HG03442 (cell line): ENCODE measurements at regions not wholly inside any gene's neighbourhood (a gene's known extent, or its start where the extent isn't known, plus 50 kb on each side); places are given as distances from the start of the nearest gene placed in this dataset.

Experiments used
- ATAC-seq: cut with Tn5 transposase; IDR thresholded peaks from one replicate; pipeline ENCODE4 v1.9.1; 2021; ENCODE audit warnings: mild to moderate bottlenecking, moderate library complexity; ENCODE audit not compliant: unreplicated experiment

GRCh38 chr11:80054582-80055165 lies 613.8 kb upstream of the TENM4 start:
- ATAC-seq, result no peak

DNA sequence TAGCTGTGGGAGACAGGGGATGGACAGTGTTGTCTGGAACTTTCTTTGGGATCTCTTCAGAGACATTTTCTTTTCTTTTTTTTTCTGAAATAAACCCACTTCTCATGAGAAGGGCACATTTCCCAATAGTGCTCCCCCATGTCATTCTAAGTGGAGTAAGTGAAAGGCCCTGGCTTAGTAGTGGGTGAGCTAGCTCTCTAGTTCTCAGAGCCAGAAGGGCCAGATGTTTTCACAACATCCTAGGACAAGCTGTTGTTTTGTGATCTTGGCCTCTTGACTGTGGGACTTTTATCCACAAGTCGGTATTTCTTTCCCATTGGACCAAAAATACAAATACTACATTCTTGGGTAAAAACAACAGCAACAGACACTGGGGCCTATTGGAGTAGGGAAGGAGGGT lies 607.7 kb upstream of the TENM4 start:
- no peak for ATAC-seq

- ATAC-seq, result no peak
Measured at GRCh38 chr11:80041136-80042000, 600.5 kb upstream of the TENM4 start.

DNA sequence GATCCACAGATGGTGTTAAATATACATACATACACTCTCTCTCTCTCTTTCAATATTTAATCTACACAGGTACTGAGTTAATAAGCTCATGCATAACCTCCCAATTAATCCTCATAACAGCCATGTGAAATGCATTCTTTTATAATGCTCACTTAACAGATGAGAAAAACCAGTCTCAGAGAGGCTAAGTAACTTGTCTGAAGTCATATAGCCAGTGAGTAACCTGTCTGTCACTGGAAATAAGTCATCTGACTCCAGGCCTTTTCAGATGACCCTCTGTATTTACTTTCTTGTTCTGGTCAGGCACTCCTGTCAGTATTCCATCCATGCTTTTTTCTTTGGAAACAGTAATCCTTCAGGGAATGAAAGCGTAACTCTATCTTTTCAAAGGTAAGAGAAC lies 594.0 kb upstream of the TENM4 start:
- no peak for ATAC-seq

DNA sequence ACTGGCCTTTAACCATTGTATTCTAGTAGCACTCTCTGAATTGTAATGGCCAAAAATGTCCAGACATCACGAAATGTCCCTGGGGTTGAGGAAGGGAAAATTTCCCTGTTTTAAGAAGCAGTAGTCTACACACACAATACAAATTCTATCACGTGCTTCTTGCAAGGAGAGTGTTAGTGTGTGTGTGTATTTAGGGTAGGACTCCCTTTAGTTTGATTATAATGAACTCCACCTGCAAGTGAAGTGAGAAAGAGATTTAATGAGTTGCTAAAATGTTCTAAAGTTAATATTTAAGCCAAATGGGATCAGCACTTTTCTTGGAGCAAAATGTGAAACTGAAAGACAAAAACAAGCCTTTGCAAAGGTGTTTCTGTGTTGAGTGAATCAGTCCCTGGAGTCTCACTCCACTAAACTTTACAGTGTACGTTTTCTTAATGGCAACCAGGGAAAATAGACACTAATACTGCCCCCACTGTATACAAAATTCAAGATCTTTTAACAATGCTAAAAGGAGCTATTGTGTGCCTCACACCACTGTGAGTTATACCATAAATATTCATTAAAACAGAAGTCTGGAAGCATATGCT lies 590.3 kb upstream of the TENM4 start:
- ATAC-seq, result no peak

GRCh38 chr11:80028998-80029397 lies 588.2 kb upstream of the TENM4 start:
- no peak for ATAC-seq

DNA sequence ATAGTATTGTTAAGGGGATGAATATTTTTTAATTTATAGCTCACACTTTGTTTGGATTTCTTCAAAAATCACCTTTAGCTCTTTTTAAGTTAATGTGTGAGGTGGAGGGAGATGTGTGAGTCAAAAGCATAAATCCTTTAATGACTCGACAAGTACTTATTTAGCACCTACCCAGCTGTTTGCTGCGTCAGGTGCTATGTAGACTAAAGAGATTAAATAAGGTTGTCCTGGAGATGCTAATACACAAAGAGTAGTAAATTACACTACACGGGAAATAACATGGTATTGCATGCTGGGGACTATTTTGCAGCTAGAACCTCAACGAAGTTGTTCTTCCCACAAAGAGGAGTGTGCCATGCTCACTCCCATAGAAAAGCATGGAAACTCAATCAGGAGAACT lies 583.3 kb upstream of the TENM4 start:
- ATAC-seq, result no peak

DNA sequence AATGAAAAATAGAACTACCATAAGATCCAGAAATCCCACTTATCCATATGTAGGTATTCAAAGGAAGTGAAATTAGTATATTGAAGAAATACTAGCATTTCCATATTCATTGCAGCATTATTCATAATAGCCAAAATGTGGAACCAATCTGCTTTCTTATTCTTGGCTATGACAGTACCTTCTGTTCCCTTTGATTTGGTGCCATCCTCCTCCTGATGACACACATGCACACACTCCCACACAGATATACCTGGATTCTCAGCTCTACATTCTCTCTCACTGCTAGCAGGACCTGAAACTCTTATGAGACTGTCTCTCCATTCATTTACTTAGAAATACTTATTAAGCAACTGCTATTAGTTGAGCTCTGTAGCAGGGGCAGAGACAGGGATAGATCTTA lies 582.6 kb upstream of the TENM4 start:
- ATAC-seq, result no peak

DNA sequence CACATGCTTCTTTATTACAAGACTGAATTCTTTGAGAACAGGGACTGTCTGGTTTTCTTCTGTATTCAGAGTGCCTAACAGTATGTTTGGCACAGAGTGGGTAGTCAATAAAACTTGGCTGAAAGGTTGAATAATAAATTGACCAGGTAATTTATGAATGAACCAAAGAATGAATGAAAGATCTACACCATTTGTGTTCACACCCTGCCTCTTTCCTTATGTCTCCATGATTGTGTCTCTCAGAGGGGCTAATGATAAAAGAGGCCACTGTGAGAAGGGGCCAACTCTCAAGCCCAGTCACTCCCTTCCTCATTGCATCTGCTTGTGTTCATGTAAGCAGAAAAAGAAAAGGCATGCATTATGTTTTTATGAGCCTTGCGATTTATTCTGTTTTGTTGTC lies 569.7 kb upstream of the TENM4 start:
- no peak for ATAC-seq

- no peak for ATAC-seq
Measured at GRCh38 chr11:80009081-80009480, 568.3 kb upstream of the TENM4 start.

DNA sequence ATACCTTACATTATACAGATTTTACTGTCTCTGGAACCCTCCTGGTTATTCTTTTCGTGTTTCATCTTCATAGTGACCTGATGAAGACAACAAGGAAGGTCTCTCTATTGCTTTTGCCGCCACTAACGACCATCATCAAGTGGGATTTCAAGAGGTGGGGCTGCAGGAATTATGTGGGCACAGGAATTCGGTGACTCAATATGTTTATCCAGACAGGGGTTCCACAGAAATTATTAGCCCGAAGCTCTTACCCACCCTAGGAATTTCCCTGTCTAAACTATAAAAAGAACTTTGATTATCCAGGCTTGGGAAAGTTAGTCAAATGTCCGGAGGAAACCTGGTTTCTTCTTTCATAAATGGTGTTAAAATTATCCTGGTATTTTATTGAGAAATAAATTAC lies 566.8 kb upstream of the TENM4 start:
- ATAC-seq, result no peak

- no peak for ATAC-seq
Measured at GRCh38 chr11:79990141-79990540, 549.3 kb upstream of the TENM4 start.

DNA sequence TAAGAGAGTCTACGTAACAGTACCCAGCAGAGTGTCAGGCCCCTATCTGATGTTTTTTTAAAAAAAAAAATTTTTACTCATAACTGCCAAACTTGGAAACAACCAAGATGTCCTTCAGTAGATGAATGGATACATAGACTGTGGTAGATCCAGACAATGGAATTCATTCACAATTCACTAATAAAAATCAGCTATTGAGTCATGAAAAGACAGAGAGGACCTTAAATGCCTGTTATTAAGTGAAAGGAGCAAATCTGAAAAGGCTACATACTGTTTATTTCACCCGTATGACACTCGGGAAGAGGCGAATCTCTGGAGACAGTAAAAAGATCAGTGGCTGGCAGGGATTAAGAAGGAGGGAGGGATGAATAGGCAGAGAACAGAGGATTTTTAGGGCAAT lies 541.4 kb upstream of the TENM4 start:
- no peak for ATAC-seq

DNA sequence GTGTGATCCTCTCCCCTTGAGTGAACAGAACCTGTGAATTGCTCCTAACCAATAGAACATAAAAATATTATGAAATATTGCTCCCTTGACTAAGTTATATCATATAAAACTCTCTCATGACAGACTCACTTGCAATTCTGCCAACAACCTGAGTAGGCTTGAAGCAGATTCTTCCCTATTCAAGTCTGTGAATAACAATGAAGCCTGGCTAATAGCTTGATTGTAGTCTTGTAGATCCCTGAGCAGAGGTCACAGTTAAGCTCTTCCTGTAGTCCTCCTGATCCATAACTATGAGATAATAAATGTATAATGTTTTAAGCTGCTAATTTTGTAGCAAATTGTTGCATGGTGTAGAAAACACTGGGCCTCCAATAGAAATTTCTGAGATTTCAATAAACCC lies 540.1 kb upstream of the TENM4 start:
- ATAC-seq, result no peak

- no peak for ATAC-seq
Measured at GRCh38 chr11:79973721-79974617, 533.1 kb upstream of the TENM4 start.

DNA sequence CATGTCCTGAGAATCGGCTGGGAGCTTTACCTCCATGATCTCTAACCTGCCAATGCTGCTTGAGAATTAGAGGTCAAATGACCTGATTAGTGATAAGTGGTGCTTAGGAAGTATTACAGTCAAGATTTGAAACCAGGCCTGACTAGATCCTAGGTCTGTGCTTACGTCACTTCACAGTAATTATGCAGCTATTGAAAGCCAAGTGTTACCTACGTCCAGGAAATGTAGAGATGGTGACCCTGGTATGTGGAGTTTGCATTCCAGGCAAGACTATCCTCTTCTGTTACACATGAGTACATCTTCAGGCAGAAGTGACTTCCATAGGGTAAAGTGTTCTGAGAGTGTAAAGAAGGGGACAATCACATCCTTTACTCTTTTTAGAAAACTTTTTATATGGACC lies 530.4 kb upstream of the TENM4 start:
- no peak for ATAC-seq

- ATAC-seq, result no peak
Measured at GRCh38 chr11:79966592-79966991, 525.8 kb upstream of the TENM4 start.

DNA sequence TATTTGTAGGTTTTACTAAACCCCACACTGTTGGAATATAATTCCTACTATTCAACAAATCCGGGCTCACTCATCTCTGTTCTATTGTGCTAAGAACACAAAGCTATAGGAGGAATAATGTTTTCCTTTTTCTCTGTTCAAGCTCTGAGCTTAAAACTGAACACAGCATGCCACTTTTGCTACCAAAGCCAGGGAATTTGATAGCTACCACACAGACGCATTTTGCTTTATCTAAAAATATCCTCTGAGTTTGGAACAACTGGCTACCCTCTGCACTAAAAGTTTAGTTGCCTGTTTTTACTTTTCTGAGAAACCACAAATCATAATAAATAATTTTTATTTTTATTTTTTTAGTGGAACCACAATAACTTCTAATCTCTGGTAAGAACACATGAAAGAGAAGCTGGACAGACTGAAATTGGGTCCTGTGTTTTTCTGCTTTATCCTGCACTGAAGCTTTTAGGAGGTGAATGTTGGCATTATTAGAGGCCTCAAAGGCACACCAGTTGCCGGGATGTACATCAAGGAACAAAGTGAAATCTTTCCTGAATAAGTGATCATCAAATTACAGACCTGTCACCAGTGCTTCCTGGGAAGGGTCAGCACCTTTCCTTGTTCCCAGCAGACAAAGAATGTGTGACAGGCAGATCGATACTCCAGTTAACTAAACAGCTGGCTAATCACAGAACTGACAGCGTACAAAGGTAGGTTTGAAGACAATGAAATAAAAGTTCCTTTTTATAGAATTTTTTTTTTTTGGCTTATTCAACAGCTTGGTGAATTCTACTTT lies 523.2 kb upstream of the TENM4 start:
- ATAC-seq, result no peak

GRCh38 chr11:79960461-79960860 lies 519.6 kb upstream of the TENM4 start:
- ATAC-seq, result no peak

GRCh38 chr11:79959318-79959717 lies 518.5 kb upstream of the TENM4 start:
- ATAC-seq, result no peak

GRCh38 chr11:79957702-79958101 lies 516.9 kb upstream of the TENM4 start:
- ATAC-seq, result no peak
